Stimulated activated CD4-positive, alpha-beta T cell treated with anti-CD3 and anti-CD28 coated beads, Interleukin-4, amount 100 ng/mL, for 1 hour (primary cell): ENCODE measurements at regions not wholly inside any gene's neighbourhood (a gene's known extent, or its start where the extent isn't known, plus 50 kb on each side); places are given as distances from the start of the nearest gene placed in this dataset.
"Not testable (repeated sequence)": the region's sequence is repeated elsewhere in the genome, so short reads cannot be mapped to it uniquely, and the experiment has no call there.

ENCODE experiments used
- DNase-seq: peaks from one replicate; pipeline ENCODE4 v3.0.0-alpha.2; 2020

DNA sequence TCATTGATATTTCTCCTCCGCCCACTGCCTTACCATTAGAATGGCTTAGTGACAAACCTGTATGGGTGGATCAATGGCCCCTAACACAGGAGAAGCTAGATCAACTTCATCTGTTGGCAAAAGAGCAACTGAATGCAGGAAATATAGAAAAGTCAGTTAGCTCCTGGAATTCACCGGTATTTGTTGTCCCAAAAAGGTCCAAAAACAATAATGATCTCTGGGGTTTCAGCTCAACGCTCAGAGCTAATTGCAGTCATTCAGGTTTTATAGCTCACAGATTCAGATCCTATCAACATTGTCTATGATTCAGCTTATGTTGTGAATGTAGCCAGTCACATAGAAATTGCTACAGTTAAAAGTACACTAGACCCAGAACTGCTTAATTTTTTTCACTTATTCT, 124.0 kb upstream of the ZCCHC13 start:
- no peak for DNase-seq

DNA sequence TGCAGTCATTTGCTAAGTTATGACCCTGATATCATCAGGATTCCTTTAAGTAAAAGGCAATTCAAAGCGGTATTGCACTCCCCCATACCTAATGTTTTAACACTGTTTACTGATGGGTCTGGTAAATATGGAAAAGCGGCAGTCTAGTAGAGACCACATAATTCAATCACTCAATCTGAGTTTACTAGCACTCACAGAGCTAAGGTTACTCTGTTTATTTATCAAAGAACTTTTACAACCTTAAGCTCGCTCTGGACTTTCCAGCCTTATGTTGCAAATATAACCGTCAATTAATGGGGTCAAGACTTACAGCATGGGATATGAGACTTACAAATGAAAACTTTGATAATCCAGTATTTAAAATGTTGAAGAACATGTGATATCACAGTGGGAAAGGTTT, 124.5 kb upstream of the ZCCHC13 start:
- no peak for DNase-seq

DNA sequence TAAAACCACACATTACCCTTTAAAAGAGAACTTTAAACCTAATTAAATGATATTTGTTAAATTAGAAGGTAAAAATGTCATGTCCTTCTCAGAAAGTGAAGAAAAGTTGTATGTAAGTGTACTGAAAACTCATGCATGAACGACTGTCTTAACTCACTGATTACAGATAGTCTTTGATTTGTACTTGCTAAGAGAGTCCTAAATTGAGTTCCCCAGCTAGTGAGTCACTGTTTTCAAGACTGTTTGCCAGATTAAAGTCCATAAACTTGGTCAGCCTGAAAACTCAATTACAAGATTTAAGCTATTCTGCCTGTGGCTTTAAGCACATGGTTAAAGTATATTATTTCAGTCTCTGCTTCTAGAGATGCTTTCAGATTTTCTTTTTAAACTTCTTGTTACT, 124.9 kb upstream of the ZCCHC13 start:
- DNase-seq: no peak

DNA sequence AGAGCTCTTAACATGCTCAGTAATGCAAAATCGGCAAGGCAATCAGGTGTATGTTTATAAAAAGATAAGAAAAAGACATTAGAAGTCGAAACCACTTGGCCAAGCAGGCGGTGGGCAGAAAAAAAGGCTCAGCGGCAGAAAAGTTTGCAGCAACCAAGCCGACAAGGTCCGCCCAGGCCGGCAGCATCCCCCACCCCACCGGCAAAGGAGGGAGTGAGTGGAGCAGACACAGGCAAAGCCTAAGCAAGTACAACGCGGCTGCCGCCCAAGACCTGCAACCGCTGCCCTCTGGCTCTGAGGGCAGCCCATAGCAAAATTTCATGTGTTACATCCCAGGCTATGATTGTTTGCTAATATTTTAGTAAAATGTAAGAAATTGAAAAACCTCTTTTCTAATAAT, 125.4 kb upstream of the ZCCHC13 start:
- no peak for DNase-seq

DNA sequence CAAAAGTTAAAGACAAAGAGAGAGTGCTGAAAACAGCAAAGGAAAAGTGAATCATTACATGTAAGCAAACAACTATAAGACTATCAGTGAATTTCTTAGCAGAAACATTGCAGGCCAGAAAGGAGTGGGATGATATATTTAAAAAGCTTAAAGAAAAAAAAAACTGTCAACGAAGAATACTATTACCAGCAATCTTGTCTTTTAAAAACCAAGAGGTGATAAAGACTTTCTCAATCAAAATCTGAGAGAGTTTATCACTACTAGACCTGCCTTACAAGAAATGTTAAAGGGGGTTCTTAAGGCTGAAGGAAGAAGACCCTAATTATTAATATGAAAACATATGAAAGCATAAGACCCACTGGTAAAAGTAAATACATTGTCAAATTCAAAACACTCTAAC, 132.5 kb upstream of the ZCCHC13 start:
- DNase-seq: no peak

DNA sequence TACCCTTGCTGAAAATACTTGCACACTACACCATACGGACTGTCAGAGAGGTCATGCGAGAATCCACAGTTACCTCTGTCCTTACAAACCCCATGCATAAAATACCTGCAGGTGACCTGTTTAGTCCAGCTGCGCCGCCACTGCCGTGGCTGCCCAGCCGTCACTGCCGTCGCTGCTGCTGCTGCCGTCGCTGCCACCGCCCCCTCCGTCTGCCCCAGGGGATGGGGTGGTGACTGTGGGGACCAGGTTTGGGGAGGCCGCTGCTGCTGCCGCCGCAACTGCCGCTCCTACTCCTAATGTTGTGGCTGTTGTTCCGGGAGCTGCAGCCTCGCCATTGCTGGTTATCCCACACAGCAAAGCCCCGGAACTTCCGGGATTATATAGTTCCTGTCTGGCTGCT, 141.8 kb upstream of the ZCCHC13 start:
- DNase-seq: no peak

DNA sequence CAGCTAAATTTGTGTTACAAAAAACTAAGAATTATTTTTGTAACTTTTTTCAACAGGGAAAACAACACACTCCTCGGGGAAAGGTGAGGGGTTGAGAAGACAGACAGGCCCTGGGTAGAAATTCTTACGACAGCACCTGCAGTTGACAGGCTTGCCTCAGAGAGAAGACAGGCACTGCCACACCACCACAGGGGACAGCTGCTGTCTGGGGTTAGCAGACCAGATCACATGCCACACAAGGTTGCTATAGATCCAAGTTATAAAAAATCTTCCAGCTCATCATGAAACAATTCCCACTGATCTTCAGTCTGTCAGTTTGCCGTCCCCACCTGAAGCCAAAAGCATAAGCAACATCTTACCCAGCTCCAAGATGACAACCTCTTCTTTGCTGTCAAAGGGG, 143.2 kb upstream of the ZCCHC13 start:
- DNase-seq: no peak

DNA sequence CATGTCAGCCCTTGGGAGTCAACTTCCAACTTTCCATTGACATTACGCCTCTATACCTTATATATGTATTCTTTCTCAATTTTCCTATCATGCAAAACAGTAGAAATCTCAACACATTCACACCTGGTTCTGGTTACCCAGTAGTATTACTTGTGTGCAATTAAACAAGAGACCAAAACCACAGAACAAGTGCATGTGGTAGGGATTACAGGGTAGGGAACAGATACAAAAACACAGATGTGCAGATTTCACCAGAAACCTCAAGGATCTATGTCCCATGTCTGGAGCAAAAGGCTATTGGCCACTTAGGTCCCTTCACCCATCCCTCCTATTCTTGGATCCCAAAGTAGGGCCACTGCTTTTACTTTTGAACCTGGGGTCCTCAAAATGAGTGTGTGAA, 143.6 kb upstream of the ZCCHC13 start:
- no peak for DNase-seq

DNA sequence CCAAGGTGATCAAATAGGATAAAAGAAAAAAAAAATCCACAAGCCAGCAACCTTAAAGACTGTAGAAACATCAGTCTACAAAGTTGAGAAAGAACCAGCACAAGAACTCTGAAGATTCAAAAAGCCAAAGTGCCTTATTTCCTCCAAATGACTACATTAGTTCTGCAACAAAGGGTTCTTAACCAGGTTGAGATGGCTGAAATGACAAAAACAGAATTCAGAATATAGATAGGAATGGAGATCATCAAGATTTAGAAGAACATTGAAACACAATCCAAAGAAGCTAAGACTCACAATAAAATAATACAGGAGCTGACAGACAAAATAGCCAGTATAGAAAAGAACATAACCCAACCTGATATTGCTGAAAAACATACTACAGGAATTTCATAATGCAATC, 156.5 kb upstream of the ZCCHC13 start:
- DNase-seq: no peak

DNA sequence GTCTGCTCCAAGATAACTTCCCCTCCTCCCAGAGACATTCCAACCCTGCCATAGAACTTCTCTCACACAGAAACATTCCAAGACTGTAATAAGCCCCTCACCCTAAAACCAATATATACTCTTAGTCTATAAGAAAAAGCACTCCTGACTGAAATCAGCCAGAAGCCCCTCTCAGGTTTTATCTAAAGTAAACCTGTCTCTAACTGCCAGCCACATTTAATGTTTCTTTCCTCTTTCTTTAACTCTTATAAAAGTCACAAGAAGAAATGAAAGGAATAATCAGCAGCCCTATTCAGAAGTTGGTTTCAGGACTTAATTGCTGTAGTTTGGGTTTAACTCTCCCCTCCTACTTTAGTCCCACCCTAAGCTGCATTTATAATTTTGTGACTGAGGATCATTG, 165.0 kb upstream of the ZCCHC13 start:
- DNase-seq: no peak

DNA sequence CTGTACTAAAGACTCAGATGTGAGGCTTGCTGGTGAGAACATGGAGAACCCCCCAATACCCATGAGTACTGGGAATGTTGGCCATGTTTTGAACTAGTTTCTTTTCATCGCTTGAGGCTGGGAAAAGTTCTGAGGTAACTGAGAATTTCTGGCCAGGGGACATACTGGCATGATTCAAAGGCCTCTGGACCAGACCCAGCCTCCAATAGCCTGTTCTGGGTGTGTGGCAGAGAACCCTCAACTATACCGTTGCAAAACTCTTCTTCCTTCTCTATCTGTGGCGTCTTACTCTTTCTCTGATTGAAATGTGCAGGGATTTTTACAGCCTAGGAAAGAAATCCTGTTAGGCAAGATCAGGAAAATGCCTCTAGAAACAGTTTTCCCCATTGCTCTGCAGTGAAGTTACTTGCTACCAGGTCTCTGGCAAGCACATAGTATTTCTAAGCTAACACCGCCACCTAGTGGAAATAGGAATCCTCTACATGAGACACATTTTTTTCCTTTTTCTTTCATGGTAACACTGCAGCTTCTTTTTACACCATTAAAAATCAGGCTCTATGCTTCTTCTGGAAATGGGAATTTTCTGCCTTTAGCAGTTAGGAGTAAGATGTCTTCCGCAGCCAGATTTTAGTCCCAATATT, 170.7 kb upstream of the ZCCHC13 start:
- no peak for DNase-seq

DNA sequence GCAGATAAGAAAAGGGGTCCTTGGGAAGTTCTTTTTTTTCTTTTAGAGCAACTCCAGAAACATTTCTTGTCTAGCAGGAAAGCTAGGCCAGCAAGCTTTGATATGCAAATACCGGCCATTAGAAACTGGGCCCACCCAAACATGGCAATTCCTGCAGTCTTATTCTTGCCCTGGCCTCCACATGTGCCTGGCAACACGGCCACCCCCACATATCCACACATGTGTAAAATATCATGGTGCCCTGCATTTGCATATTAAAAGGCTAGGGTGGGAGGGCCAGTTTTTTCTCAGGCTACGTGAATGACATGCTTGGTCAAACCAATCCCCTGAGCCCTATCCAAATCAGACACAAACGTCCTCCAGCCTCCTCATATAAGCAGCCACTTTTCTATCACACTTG, 171.7 kb upstream of the ZCCHC13 start:
- DNase-seq: no peak

DNA sequence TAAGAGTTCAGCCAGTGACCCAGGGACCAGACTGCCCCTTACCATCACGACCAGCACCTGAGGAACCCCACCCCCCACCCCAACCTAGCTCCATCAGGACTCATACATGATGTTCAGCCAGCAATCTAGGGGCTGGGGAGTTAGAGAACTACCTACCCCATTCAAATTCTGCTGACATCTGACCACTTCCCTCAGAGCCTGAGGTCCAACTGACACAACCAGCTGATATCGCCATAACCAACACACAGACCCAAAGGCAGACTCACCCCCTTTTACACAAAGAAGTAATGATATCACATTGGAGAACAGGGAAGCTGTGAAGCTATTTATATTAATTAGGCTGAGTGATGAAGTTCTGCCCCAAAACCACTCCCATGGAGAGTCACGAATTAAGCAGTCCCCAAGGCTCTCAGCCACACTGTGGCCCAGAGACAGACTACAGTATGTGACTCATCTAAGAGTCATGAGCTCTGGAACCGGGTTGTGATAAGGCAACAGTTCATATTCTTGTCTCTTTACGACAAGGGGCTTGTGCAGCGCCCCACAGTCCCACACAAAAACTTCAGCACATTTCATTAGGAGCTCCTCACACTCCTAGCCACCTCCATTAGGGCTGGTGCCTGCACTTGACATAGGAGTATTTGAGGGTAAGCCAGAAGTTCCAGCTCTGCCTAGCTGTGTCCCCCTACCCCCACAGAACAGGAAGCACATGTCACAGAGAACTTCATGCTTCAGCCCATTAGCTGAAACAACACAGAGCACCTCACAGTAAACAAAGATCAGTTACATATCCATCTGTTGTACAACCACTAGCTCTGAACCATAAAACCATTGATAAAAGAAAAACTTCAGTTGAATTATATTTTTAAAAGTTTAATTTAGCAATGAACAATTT, 184.7 kb upstream of the ZCCHC13 start:
- no peak for DNase-seq

DNA sequence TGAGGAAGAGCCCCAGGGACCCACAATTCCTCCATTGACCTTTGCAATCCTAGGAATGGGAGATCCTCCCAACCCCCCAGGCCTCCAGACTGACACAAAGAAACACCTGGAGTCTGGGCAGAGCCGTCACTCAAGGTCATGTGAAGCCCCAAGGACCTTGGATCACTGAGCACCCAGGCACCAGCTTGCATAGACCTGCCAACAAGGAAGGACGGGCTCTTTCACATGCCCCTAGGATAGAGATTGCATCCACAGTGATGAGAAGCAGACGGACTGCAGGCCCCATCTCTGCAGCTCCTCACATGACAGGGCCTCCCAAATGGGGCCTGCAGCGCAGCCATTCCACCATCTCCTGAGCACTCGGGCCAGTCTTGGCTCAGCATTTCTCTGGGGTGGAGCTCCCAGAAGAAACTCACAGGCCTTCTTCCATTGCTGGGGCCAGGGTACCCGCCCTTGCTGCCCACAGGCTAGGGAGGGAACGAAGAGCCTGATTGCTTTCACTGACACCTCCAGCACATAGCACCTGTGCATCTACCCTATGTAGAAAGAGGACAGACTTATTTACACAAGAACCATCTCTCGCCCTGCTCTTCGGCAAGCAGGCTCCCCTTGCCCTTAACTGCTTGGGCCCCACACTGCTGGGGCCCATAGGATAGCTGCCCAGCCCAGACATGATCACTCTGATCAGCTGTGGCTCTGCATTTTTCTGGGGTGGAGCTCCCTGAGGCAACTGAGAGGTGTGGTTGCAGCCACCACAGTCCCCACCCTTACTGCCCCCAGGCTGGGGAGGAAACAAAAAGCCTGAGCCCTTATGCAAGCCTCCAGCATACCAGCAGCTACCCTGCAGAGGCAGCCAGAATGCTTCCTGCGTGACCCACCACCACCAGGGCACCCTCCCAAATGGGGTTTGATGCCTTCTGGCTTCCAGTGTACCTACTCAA, 185.7 kb upstream of the ZCCHC13 start:
- DNase-seq: no peak

DNA sequence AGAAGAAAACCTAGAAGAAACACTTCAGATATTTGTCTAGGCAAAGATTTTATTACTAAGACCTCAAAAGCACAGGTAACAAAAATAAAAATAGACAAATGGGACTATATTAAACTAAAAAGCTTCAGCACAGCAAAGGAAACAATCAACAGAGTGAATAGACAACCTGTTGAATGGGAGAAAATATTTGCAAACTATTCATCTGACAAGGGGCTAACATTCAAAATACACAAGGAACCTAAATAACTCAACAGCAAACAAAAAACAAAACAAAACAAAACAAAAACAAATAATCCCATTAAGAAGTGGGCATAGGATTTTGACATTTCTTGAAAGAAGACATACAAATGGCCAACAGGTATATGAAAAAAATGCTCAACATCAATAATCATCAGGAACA, 192.7 kb upstream of the ZCCHC13 start:
- no peak for DNase-seq

DNA sequence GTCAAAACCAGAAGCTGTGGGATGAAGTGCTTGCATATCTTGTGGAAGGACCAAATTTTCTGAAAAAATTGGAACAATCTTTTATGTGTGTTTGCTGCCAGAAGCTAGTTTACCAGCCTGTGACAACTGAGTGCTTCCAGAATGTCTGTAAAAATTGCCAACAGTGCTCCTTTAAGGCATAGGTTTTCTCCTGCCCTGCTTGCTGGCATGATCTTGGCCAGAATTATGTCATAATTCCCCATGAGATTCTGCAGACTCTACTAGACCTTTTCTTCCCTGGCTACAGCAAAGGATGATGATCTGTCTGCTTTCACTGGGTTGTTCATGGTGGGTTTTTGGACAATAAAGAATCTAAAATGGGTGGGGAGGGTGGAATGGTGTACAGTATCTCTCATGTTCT, 196.3 kb upstream of the ZCCHC13 start:
- no peak for DNase-seq

DNA sequence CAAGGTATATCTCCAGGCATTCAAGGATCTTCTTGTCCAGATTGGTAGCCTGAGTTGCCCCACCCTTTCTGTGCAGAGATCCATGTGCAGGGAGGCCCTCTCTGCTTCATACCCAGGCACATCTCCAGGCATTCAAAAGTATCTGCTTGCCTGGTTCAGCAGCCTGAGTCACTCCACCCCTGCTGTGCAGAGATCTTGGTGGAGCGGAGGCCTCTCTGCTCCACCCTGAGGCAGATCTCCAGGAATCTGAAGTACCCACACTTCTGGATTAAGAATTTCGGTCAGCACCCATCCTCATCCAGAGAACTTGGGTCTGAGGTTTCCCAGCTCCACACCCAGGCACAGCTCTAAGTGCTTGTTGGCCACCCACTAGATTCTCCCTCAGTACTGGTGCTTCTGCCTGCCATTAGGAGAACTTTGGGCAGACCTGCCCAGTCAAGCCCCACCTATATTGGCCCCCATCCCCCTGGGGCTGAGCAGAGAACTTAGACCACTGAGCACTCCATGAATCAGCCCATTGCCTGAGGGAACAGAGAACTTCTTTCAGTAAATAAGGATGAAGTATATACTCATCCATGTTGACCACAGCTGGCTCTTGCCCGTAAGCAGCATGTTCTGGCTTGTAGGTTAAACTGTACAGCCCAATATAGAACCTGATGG, 199.5 kb upstream of the ZCCHC13 start:
- no peak for DNase-seq

DNA sequence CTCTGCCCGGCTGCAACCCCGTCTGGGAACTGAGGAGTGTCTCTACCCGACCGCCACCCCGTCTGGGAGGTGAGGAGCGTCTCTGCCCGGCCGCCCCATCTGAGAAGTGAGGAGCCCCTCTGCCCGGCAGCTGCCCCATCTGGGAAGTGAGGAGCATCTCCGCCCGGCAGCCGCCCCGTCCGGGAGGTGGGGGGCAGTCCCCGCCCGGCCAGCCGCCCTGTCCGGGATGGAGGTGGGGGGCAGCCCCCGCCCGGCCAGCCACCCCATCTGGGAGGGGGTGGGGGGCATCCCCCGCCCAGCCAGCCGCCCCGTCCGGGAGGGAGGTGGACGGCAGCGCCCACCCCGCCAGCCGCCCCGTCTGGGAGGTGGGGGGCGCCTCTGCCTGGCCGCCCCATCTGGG, 205.6 kb upstream of the ZCCHC13 start:
- not testable (repeated sequence) for DNase-seq

DNA sequence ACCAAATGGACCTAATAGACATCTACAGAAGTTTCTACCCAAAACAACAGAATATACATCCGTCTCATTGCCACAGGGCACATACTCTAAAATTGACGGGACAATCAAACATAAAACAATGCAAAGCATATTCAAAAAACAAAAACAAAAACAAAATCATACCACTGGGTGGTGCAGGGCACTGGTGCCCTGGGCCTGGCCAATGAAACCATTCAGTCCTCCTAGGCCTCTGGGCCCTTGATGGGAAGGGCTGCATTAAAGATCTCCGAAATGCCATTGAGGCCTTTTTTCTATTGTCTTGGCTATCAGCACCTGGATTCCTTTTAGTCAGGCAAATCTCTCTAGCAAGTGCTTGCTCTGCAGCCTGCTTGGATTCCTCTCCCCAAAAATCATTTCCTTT, 213.9 kb upstream of the ZCCHC13 start:
- DNase-seq: no peak

DNA sequence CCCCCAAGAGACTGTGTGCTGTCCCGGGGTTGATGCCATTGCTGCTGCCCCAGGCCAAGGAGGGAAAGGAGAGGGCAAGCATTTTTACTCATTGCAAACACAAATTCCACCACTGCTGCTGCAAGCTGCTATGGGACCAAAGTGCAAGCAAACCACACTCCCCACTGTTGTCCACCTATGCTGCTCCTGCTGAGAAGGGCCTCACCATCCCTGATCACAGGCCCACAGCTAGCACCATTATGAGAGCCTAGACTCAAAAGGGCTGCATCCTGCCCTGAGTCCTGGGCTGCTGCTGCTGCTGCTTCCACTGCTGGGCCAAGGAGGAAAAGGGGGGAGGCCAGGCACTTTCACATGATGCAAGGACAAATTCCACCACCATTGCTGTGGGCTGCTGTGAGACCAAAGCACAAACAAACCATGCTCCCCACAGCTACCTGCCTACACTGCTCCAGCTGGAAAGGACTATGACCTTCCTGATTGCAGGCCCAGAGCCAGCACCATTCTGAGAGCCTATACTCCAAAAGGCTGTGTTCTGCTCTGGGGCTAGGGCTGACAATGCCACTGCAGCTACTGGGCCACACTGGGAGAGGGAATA, 218.2 kb upstream of the ZCCHC13 start:
- no peak for DNase-seq

DNA sequence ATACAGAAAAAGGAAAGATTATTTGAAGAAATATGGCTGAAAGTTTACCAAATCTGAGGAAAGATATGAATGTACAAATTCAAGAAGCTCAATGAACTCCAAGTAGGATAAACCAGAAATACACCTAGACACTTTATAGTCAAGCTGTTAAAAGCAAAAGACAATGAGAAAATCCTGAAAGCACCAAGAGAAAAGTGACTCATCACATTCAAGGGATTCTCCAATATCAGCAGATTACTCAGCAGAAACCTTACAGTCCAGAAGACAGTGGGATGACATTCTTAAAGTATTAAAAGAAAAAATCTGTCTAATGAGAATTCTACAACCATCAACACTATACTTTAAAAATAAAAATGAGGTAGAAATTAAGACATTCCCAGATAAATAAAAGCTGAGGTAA, 223.8 kb upstream of the ZCCHC13 start:
- DNase-seq: no peak

DNA sequence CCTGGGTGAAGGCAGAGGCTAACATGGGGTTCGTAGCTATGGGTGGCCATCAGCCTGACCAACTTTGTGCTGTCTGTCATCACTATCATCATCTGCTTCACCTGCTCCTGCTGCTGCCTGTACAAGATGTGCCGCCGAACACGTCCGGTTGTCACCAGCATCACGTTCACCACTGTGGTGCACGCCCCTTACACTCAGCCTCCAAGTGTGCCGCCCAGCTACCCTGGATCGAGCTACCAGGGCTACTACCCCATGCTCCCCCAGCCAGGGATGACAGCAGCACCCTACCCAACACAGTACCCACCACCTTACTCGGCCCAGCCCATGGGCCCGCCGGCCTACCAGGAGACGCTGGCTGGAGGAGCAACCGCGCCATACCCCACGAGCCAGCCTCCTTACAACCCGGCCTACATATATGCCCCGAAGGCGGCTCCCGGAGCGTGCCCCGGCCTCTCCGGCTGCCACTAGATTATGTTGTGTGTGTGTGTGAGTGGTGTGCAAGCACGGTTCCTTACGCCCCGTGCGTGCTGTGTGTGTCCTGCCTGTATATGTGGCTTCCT, 213.4 kb upstream of the XIST start:
- DNase-seq: no peak
